ENCODE measurements at regions not wholly inside any gene's neighbourhood (a gene's known extent, or its start where the extent isn't known, plus 50 kb on each side); places are given as distances from the start of the nearest gene placed in this dataset.
A peak's percentile ranks its signal among the peaks of the same experiment; 100 is the strongest.
"Not testable (repeated sequence)": the region's sequence is repeated elsewhere in the genome, so short reads cannot be mapped to it uniquely, and the experiment has no call there.

DNA sequence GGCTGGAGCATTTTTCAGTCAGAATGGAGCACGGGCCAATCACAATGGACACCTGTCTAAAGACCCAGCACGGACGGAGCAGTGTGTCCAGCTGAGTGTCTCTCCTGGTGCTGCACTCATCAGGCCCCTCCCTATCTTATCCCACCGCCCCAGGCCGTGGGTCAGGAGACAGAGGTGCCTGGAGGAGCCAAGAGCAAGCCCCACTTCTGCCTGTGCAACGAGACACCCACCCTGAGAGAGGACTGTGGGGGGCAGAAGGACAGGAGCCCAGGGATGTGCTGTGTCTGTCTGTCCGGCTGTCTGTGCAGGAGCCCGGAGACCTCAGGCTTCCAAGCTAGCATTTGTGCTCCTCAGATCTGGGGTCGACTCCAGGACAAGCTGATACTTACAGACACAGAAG is 69.6 kb upstream of the SFSWAP start:
- H3K36me3 ChIP-seq, result no peaks in the 10 kb centered on the region
- no peaks in the 10 kb centered on the region for H3K9me3 ChIP-seq (replicated peaks)
- no peak overlapping the region for H3K27ac ChIP-seq
- no peaks in the 10 kb centered on the region for H3K27me3 ChIP-seq
- no peaks in the 10 kb centered on the region for H3K4me1 ChIP-seq
- DNase-seq, result no peak
- no peak overlapping the region for H3K4me3 ChIP-seq

- Histone ChIP-seq H3K36me3 (no peaks in the 10 kb centered on the region), H3K27ac (no peak overlapping the region), H3K4me3 (no peak overlapping the region), H3K9me3 (replicated peaks) (no peaks in the 10 kb centered on the region), H3K27me3 (no peaks in the 10 kb centered on the region), H3K4me1 (no peaks in the 10 kb centered on the region)
- peak; percentile 23 to 49 for DNase-seq
These were observed 68.8 kb upstream of the SFSWAP start for GRCh38 chr12:131642101-131642540.

GRCh38 chr12:131642771-131643170 is 68.1 kb upstream of the SFSWAP start:
- Histone ChIP-seq H3K27me3 (no peaks in the 10 kb centered on the region), H3K4me3 (no peak overlapping the region), H3K27ac (no peak overlapping the region)

GRCh38 chr12:131643631-131644452 is 67.0 kb upstream of the SFSWAP start:
- H3K4me3 ChIP-seq, result no peak overlapping the region
- no peaks in the 10 kb centered on the region for H3K27me3 ChIP-seq
- H3K36me3 ChIP-seq, result no peaks in the 10 kb centered on the region
- H3K27ac ChIP-seq, result no peak overlapping the region
- no peaks in the 10 kb centered on the region for H3K4me1 ChIP-seq
- no peaks in the 10 kb centered on the region for H3K9me3 ChIP-seq (replicated peaks)
- DNase-seq, result no peak

More at GRCh38 chr12:131642771-131643170, 68.1 kb upstream of the SFSWAP start:
- DNase-seq, result no peak
- no peaks in the 10 kb centered on the region for H3K4me1 ChIP-seq
- no peaks in the 10 kb centered on the region for H3K36me3 ChIP-seq
- H3K9me3 ChIP-seq (replicated peaks), result no peaks in the 10 kb centered on the region

DNA sequence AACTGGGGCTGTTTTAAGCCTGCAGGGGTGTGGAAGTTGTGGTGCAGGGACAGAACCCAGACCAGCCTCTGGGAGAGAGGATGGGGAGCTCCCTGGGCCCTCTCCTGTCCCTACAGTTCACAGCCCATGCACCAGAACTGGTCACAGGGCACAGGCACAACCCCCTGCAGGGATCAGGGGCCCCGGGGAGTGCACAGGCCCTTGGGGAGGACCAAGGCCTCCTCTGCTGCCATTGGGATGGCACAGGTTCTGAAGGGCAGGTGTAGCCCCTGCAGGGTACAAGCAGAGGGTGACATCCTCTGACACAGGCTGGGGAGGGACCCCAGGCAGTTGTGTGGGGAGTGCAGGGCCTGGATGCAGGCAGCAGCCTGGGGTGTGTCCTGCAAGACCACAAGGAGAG is 66.4 kb upstream of the SFSWAP start:
- no peak overlapping the region for H3K4me3 ChIP-seq
- H3K4me1 ChIP-seq, result no peaks in the 10 kb centered on the region
- H3K36me3 ChIP-seq, result no peaks in the 10 kb centered on the region
- no peaks in the 10 kb centered on the region for H3K9me3 ChIP-seq (replicated peaks)
- DNase-seq, result no peak
- H3K27ac ChIP-seq, result no peak overlapping the region
- no peaks in the 10 kb centered on the region for H3K27me3 ChIP-seq

DNA sequence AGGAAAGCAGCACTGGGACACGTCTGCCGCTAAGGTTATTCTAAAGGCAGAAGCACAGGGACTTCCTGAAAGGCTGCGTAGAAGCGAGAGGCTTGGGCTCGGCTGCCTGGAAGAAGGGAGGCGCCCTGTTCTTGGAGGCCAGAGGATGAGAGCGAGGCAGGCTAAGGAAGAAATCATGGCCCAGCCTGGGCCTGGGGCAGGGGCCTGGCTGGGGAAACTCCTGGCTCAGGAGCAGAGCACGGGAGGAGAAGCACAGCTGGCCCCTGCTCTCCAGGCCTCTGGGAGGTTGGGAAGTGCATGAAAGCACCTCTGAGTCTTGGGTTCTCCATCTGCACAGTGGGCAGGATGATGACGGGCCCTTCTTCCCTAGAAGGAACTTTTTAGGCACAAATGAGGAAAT is 66.0 kb upstream of the SFSWAP start:
- not testable (repeated sequence) for DNase-seq; H3K9me3 ChIP-seq (replicated peaks); H3K4me3 ChIP-seq; H3K4me1 ChIP-seq; H3K36me3 ChIP-seq; H3K27ac ChIP-seq; H3K27me3 ChIP-seq

- DNase-seq; H3K4me3 ChIP-seq; H3K9me3 ChIP-seq (replicated peaks); H3K27ac ChIP-seq; H3K27me3 ChIP-seq; H3K4me1 ChIP-seq; H3K36me3 ChIP-seq: not testable (repeated sequence)
These were observed 65.3 kb upstream of the SFSWAP start for GRCh38 chr12:131645557-131645956.

GRCh38 chr12:131646444-131646843 is 64.4 kb upstream of the SFSWAP start:
- not testable (repeated sequence) for H3K4me1 ChIP-seq; H3K27me3 ChIP-seq; H3K36me3 ChIP-seq; H3K9me3 ChIP-seq (replicated peaks); H3K27ac ChIP-seq; DNase-seq; H3K4me3 ChIP-seq

- no peaks in the 10 kb centered on the region for H3K4me1 ChIP-seq
- no peak for DNase-seq
- no peaks in the 10 kb centered on the region for H3K27me3 ChIP-seq
- H3K36me3 ChIP-seq, result no peaks in the 10 kb centered on the region
- no peak overlapping the region for H3K4me3 ChIP-seq
- no peaks in the 10 kb centered on the region for H3K9me3 ChIP-seq (replicated peaks)
- no peak overlapping the region for H3K27ac ChIP-seq
These were observed 63.2 kb upstream of the SFSWAP start for GRCh38 chr12:131647667-131648066.

- not testable (repeated sequence) for H3K4me3 ChIP-seq; H3K27ac ChIP-seq; H3K27me3 ChIP-seq; DNase-seq; H3K4me1 ChIP-seq; H3K9me3 ChIP-seq (replicated peaks); H3K36me3 ChIP-seq
These were observed 55.3 kb upstream of the SFSWAP start for GRCh38 chr12:131655469-131656174.

GRCh38 chr12:131656796-131657195 is 54.1 kb upstream of the SFSWAP start:
- H3K4me3 ChIP-seq; H3K9me3 ChIP-seq (replicated peaks); H3K27ac ChIP-seq; H3K36me3 ChIP-seq; H3K27me3 ChIP-seq; DNase-seq; H3K4me1 ChIP-seq: not testable (repeated sequence)

DNA sequence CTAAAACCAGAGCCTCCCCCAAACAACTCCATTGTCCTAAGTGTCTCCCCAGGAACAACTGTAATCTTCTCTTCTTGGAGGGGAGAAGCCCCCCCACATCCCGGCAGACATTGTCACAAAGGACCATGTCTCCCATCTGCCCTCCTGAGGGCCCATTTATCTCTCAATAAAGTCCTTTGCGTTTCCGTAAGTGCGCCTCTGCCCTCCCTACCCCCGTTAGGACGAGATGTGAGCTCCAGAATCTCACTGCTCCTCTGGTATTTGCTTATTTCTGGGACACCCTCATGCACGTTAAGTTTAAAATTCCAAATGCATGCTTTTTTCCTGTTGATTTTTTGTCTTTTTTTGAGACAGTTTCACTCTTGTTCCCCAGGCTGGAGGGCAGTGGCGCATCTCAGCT is 52.3 kb upstream of the SFSWAP start:
- not testable (repeated sequence) for H3K4me3 ChIP-seq; H3K4me1 ChIP-seq; H3K36me3 ChIP-seq; DNase-seq; H3K27me3 ChIP-seq; H3K27ac ChIP-seq; H3K9me3 ChIP-seq (replicated peaks)

DNA sequence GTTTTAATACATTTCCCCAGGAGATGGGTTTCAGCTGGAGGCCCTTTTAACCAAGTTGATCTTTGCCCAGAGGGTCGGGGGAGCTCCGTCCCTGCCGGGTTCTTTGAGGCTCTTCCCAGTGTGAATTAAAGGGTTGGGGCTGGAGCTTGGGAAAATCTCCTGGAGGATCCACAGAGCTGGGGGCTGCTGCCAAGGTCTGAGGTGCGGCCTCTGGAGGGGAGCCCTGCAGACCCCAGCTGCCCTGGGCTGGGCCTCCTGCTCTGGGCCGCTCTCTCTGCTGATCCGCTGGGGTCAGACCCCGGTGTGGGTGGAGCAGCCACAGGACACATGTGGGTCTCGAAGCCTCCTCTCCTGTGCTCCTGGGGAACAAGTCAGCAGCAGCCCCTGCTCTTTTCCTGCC is 51.4 kb upstream of the SFSWAP start:
- not testable (repeated sequence) for DNase-seq; H3K36me3 ChIP-seq; H3K9me3 ChIP-seq (replicated peaks); H3K27ac ChIP-seq; H3K27me3 ChIP-seq; H3K4me1 ChIP-seq; H3K4me3 ChIP-seq

DNA sequence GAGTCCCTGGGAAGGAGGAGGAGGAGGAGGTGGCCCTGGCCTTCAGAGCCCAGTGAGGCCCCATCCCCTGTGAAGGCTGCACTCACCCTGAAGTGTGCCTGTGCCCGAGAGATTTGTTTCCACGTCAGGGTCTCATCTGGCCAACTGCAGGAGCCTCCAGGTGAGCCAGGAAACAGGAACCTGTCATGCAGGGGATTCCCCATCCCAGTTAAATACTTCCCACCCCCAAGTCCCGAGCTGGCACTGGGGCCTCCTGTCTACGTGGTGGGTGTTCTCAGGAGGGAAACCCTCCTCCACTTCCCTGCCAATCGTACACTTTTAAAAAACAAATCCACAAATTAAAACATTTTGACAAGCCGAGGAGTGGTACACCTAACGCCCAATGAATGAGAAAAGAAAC is 50.9 kb upstream of the SFSWAP start:
- not testable (repeated sequence) for H3K27ac ChIP-seq; H3K36me3 ChIP-seq; H3K4me1 ChIP-seq; H3K27me3 ChIP-seq; H3K4me3 ChIP-seq; H3K9me3 ChIP-seq (replicated peaks)
- peak in 1 of 2 experiments; percentile 0 for DNase-seq

DNA sequence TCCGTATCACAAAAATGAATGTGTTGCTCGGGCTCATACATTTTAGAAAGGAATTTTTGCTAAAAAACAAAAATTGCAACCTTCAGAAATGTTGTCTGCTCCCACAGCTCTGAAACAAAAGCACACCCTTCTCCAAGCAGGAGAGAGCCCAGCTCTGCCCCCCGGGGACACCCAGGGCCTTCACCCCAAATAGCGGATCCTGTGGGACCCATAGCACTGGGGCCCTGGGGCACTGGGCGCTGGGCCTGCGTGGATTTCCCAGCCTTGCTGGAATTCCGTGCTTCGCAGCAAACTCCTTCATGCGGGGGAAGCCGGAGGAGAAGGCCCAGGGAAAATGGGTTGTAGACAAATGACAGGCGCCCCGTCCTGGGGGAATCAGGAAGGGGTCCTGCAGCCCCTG is 50.5 kb upstream of the SFSWAP start:
- not testable (repeated sequence) for H3K4me3 ChIP-seq; H3K27ac ChIP-seq; H3K36me3 ChIP-seq; H3K4me1 ChIP-seq; H3K27me3 ChIP-seq; DNase-seq; H3K9me3 ChIP-seq (replicated peaks)
